K562 (cell line): ENCODE measurements at regions not wholly inside any gene's neighbourhood (a gene's known extent, or its start where the extent isn't known, plus 50 kb on each side); places are given as distances from the start of the nearest gene placed in this dataset.

Source experiments
- ATAC-seq: fragments of 200-7000 bp; cut with Tn5 transposase; 3 replicates; pipeline ENCODE4 v1.9.1; 2020; ENCODE audit warnings: moderate library complexity
- BruUV-seq: library from RNA; stranded (reverse); fragments of 400-500 nt; replicated peaks from 2 replicates; lab custom pipeline; 2021; lab: Mats Ljungman, UMichigan
- CTCF ChIA-PET: fragments of 300-600 bp; formaldehyde crosslinking; extraction: SDS; loops from one replicate; lab custom pipeline; 2021; ENCODE audit warnings: low intra/inter-chr PET ratio; lab: Yijun Ruan, JAX
- POLR2A ChIA-PET: fragments of 300-600, 350-650 bp; sonication (Branson Sonifier 250); formaldehyde crosslinking; extraction: SDS; loops from one replicate; lab custom pipeline; 2021; ENCODE audit warnings: antibody characterized with exemption, inconsistent platforms; lab: Yijun Ruan, JAX
- DNase-seq, 4 experiments: peaks; one replicate each; pipeline versions ENCODE4 v3.0.0 to v3.0.0-alpha.2; 2011 to 2018; ENCODE audit warnings: low spot score in 3 of 4, mixed read lengths in 3 of 4; ENCODE audit errors: extremely low read depth in 1 of 4
- FAIRE-seq: peaks from 2 replicates; lab custom pipeline; 2011; peaks lifted over from hg19 to GRCh38; lab: Jason Lieb, UNC
- H2AFZ ChIP-seq: 2 replicates; pipeline ENCODE4 v1.6.0; 2011; ENCODE audit warnings: low read depth, low read length, control low read depth, inconsistent platforms
- H3K27ac ChIP-seq: fragments of 200-600 bp; 3 replicates; pipeline ENCODE4 v1.8.0; 2011; ENCODE audit warnings: low read depth, mild to moderate bottlenecking, control low read depth, inconsistent platforms, low read length, moderate library complexity, mixed read lengths; ENCODE audit errors: extremely low read depth
- H3K27me3 ChIP-seq, 2 experiments: fragments of 300-600 bp in 1 of 2; 2 replicates in 1 of 2; 3 replicates in 1 of 2; pipeline versions ENCODE4 v1.6.0 to v1.8.0; 2011; ENCODE audit warnings: inconsistent platforms in 2 of 2, low read length in 2 of 2, mild to moderate bottlenecking in 1 of 2, mixed read lengths in 1 of 2, moderate library complexity in 1 of 2; ENCODE audit not compliant: control insufficient read depth in 2 of 2, insufficient read depth in 2 of 2
- H3K36me3 ChIP-seq: fragments of 300-600 bp; 3 replicates; pipeline ENCODE4 v1.8.0; 2011; ENCODE audit warnings: mild to moderate bottlenecking, low read length, inconsistent platforms; ENCODE audit not compliant: control insufficient read depth, insufficient read depth
- H3K4me1 ChIP-seq, 2 experiments: fragments of 200-600 bp in 1 of 2; replicated peaks in 1 of 2; 2 replicates in 1 of 2; 3 replicates in 1 of 2; pipeline versions ENCODE4 v1.5.1 to v1.8.0; 2011; ENCODE audit warnings: inconsistent platforms in 2 of 2, low read length in 2 of 2, mild to moderate bottlenecking in 1 of 2, mixed read lengths in 1 of 2, moderate library complexity in 1 of 2; ENCODE audit not compliant: control insufficient read depth in 2 of 2, insufficient read depth in 2 of 2
- H3K4me2 ChIP-seq: 2 replicates; pipeline ENCODE4 v1.6.1; 2011; ENCODE audit warnings: low read length, control low read depth, inconsistent platforms, mixed read lengths; ENCODE audit not compliant: insufficient read depth
- H3K4me3 ChIP-seq: fragments of 200-600 bp; sonication (generic), shearing (Covaris generic); 2 replicates; pipeline ENCODE4 v1.5.1; 2016; ENCODE audit warnings: control low read depth, inconsistent platforms
- H3K79me2 ChIP-seq: fragments of 200-600 bp; 3 replicates; pipeline ENCODE4 v1.8.0; 2011; ENCODE audit warnings: low read length, inconsistent platforms; ENCODE audit not compliant: control insufficient read depth, insufficient read depth
- H3K9ac ChIP-seq, 2 experiments: 2 replicates each; pipeline versions ENCODE4 v1.6.0 to v1.6.1; 2011; ENCODE audit warnings: low read depth in 2 of 2, low read length in 2 of 2, control low read depth in 1 of 2, inconsistent platforms in 1 of 2, mild to moderate bottlenecking in 1 of 2, mixed read lengths in 1 of 2; ENCODE audit not compliant: insufficient read depth in 1 of 2
- H3K9me1 ChIP-seq: one replicate; pipeline ENCODE4 v1.6.0; 2011; ENCODE audit warnings: inconsistent platforms, mild to moderate bottlenecking, low read length, moderate library complexity; ENCODE audit not compliant: control insufficient read depth, insufficient read depth
- H3K9me3 ChIP-seq: replicated peaks from 2 replicates; pipeline ENCODE4 v1.5.1; 2011; ENCODE audit warnings: low read depth, low read length, inconsistent platforms; ENCODE audit not compliant: control insufficient read depth, insufficient read depth
- H4K20me1 ChIP-seq: replicated peaks from 2 replicates; pipeline ENCODE4 v1.6.1; 2011; ENCODE audit warnings: low read length, inconsistent platforms, mixed read lengths; ENCODE audit not compliant: control insufficient read depth, insufficient read depth
- HNRNPK ChIP-seq: fragments of 200-400 bp; formaldehyde crosslinking; IDR thresholded peaks from one replicate; pipeline ENCODE4 v1.6.1; 2018; ENCODE audit warnings: mild to moderate bottlenecking, low read depth, low read length; ENCODE audit not compliant: poor library complexity, severe bottlenecking
- PCBP1 ChIP-seq: fragments of 200-400 bp; formaldehyde crosslinking; IDR thresholded peaks from 2 replicates; pipeline ENCODE4 v1.6.1; 2018; ENCODE audit warnings: mild to moderate bottlenecking, low read depth, low read length; ENCODE audit not compliant: poor library complexity, severe bottlenecking
- PCBP2 ChIP-seq: fragments of 200-400 bp; formaldehyde crosslinking; IDR thresholded peaks from 2 replicates; pipeline ENCODE4 v1.6.1; 2018; ENCODE audit warnings: low read length, low read depth, mild to moderate bottlenecking, moderate library complexity; ENCODE audit not compliant: poor library complexity, severe bottlenecking
- RBM14 ChIP-seq: fragments of 200-400 bp; formaldehyde crosslinking; IDR thresholded peaks from 2 replicates; pipeline ENCODE4 v1.6.1; 2018; ENCODE audit warnings: low read depth, mild to moderate bottlenecking, low read length, moderate library complexity, borderline replicate concordance; ENCODE audit not compliant: insufficient read depth
- RBM15 ChIP-seq: fragments of 200-400 bp; formaldehyde crosslinking; IDR thresholded peaks from 2 replicates; pipeline ENCODE4 v1.6.1; 2018; ENCODE audit warnings: mild to moderate bottlenecking, low read length, moderate library complexity; ENCODE audit not compliant: insufficient read depth
- ZNF408 ChIP-seq: fragments of 250-450 bp; sonication (Bioruptor Pico); IDR thresholded peaks from 2 replicates; pipeline ENCODE4 v1.4.0; 2020; ENCODE audit warnings: low read depth, mild to moderate bottlenecking, moderate library complexity
- WGBS: fragments of 100-300 bp; shearing (Covaris generic); methylation state at CpG from one replicate; pipeline ENCODE4 v1.1.6; 2016; ENCODE audit warnings: low coverage, mixed read lengths; ENCODE audit not compliant: insufficient coverage; ENCODE audit errors: missing lambda C conversion rate; 5-methylcytosine and 5-hydroxymethylcytosine counted together
- in situ Hi-C: fragments of 300-500 bp; cut with MboI; formaldehyde crosslinking; loops from 4 replicates; pipeline ENCODE4 v1.15.0; 2018; ENCODE audit warnings: inconsistent platforms, mixed read lengths
- intact Hi-C: fragments of 100-400 bp; cut with micrococcal nuclease; formaldehyde crosslinking; loops from 2 replicates; pipeline ENCODE4 v1.14.2; 2022

- TF ChIP-seq RBM15: no peak
- no peak for TF ChIP-seq ZNF408 (CRISPR knock-in tag)
- TF ChIP-seq, all 486 proteins: peak for 0
Measured at GRCh38 chr7:70870349-70870748, 261.6 kb upstream of the GALNT17 start (continued).

GRCh38 chr7:70872188-70872587 is 259.8 kb upstream of the GALNT17 start:
- ATAC-seq: no peak
- POLR2A ChIA-PET: no interaction called here
- in situ Hi-C loops (no loop called here), intact Hi-C loops (no loop called here)
- Histone ChIP-seq H3K9me3 (no peaks in the 10 kb centered on the region), H3K4me3 (no peak overlapping the region), H3K36me3 (no peaks in the 10 kb centered on the region), H4K20me1 (no peaks in the 10 kb centered on the region), H3K27me3 (no peaks in the 10 kb centered on the region), H3K9ac (no peak overlapping the region), H3K27ac (no peak overlapping the region), H2AFZ (no peak overlapping the region), H3K4me2 (no peak overlapping the region), H3K4me1 (no peaks in the 10 kb centered on the region)
- no TSS peak for BruUV-seq
- no peak for FAIRE-seq
- DNase-seq: no peak
- 0% methylated on average over 2 of the region's 2 CpGs for WGBS
- CTCF ChIA-PET: no interaction called here
- no peak for TF ChIP-seq RBM14
- peak; percentile 44 for TF ChIP-seq PCBP1
- TF ChIP-seq PCBP2: peak; percentile 46
- TF ChIP-seq HNRNPK: peak; percentile 82
- TF ChIP-seq, all 486 proteins: peak for 3
- no peaks in the 10 kb centered on the region for H3K9me1 ChIP-seq
- H3K79me2 ChIP-seq: no peaks in the 10 kb centered on the region
